Stomach (tissue), 8 donors: ENCODE measurements at regions not wholly inside any gene's neighbourhood (a gene's known extent, or its start where the extent isn't known, plus 50 kb on each side); places are given as distances from the start of the nearest gene placed in this dataset.

Experiments used
- DNase-seq, 2 donors: peaks; one replicate each; pipeline versions ENCODE4 v3.0.0 to v3.0.0-alpha.2; 2013 to 2019
- H3K27ac ChIP-seq, 5 donors: fragments of 200-600 bp in 4 of 5; sonication (generic) in 4 of 5; one replicate each; pipeline ENCODE4 v1.5.1; 2013 to 2019; ENCODE audit warnings: mild to moderate bottlenecking in 1 of 5, moderate library complexity in 1 of 5
- H3K27me3 ChIP-seq, 3 donors: fragments of 200-600 bp; sonication (generic); one replicate each; pipeline ENCODE4 v1.5.1; 2017 to 2019; ENCODE audit warnings: mixed run types in 1 of 3
- H3K36me3 ChIP-seq, 4 donors: fragments of 200-600 bp; sonication (generic); 1 replicate in 3 of 4; 2 replicates in 1 of 4; pipeline ENCODE4 v1.5.1; 2016 to 2019
- H3K4me1 ChIP-seq, 4 donors: fragments of 200-600 bp; sonication (generic); one replicate each; pipeline ENCODE4 v1.5.1; 2016 to 2019
- H3K4me3 ChIP-seq, 4 donors: fragments of 200-600 bp; sonication (generic) in 3 of 4; one replicate each; pipeline ENCODE4 v1.5.1; 2016 to 2019; ENCODE audit warnings: mild to moderate bottlenecking in 1 of 4
- H3K9me3 ChIP-seq, 4 donors: fragments of 200-600 bp; sonication (generic); one replicate each; pipeline ENCODE4 v1.5.1; 2016 to 2019
- EP300 ChIP-seq: sonication (generic); formaldehyde crosslinking; IDR thresholded peaks from one replicate; pipeline ENCODE4 v1.6.1; 2017; ENCODE audit warnings: antibody characterized with exemption
- POLR2A ChIP-seq, 4 donors: fragments of 450-650 bp; IDR thresholded peaks; one replicate each; pipeline ENCODE4 v1.6.1; 2016; ENCODE audit warnings: antibody characterized with exemption in 4 of 4, control low read depth in 2 of 4, mild to moderate bottlenecking in 1 of 4, moderate library complexity in 1 of 4
- POLR2AphosphoS5 ChIP-seq, 3 donors: sonication (generic); formaldehyde crosslinking; IDR thresholded peaks; one replicate each; pipeline ENCODE4 v1.6.1; 2016; ENCODE audit warnings: antibody characterized with exemption in 3 of 3
- WGBS, 5 donors: extraction: QIAGEN DNeasy Blood & Tissue Kit in 3 of 5; methylation state at CpG; one replicate each; pipeline versions ENCODE4 v1.1.5 to v1.1.7; 2013 to 2018; 5-methylcytosine and 5-hydroxymethylcytosine counted together
- intact Hi-C: fragments of 100-400 bp; cut with DNase I; formaldehyde crosslinking; loops from one replicate; pipeline ENCODE4 v1.15.1; 2023; ENCODE audit warnings: low total_unique reads
- TF ChIP-seq, protein P1 (sequence below), 7 experiments: fragments of 450-650 bp in 4 of 7; fragments of 200-600 bp in 3 of 7; sonication (generic) in 3 of 7; IDR thresholded peaks; one replicate each; pipeline ENCODE4 v1.5.1; 2016 to 2019; ENCODE audit warnings: antibody characterized with exemption in 7 of 7, control low read depth in 2 of 7, mild to moderate bottlenecking in 1 of 7
- donor health status: healthy with polysubstance abuse.
- donor health status: Bipolar disorder and iron deficiency.
- donor health status: healthy.

DNA sequence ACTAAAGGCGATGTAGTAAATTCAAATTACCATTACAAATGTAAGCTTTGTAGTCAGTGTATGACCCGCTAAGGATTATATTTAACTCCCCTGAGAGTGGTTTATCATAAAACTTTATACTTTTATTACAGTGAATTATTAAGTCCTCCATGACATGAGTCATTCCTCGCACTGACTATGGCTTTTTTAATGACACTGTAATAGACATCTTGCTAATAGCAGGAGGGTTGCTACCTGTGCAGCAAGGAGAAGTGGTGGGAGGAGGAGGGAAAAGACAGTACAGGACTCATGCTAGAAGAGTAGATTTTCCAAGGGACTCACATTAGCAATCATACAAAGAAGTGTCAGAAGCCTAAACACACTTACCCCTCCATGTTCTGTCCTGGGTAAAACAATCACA lies 556.1 kb downstream of the BCL11A start:
- intact Hi-C loops = no loop called here
- Histone ChIP-seq H3K27me3 (no peaks in the 10 kb centered on the region), H3K36me3 (no peaks in the 10 kb centered on the region), H3K27ac (no peak overlapping the region), H3K4me1 (no peaks in the 10 kb centered on the region), H3K9me3 (no peaks in the 10 kb centered on the region), H3K4me3 (no peak overlapping the region)
- no peak for DNase-seq
- TF ChIP-seq, protein P1, sequence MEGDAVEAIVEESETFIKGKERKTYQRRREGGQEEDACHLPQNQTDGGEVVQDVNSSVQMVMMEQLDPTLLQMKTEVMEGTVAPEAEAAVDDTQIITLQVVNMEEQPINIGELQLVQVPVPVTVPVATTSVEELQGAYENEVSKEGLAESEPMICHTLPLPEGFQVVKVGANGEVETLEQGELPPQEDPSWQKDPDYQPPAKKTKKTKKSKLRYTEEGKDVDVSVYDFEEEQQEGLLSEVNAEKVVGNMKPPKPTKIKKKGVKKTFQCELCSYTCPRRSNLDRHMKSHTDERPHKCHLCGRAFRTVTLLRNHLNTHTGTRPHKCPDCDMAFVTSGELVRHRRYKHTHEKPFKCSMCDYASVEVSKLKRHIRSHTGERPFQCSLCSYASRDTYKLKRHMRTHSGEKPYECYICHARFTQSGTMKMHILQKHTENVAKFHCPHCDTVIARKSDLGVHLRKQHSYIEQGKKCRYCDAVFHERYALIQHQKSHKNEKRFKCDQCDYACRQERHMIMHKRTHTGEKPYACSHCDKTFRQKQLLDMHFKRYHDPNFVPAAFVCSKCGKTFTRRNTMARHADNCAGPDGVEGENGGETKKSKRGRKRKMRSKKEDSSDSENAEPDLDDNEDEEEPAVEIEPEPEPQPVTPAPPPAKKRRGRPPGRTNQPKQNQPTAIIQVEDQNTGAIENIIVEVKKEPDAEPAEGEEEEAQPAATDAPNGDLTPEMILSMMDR (IDR thresholded peaks at IDR 0.05) = no peak
- 84 to 96% (median 91%) methylated on average over 3 of the region's 3 CpGs for WGBS, 5 donors

DNA sequence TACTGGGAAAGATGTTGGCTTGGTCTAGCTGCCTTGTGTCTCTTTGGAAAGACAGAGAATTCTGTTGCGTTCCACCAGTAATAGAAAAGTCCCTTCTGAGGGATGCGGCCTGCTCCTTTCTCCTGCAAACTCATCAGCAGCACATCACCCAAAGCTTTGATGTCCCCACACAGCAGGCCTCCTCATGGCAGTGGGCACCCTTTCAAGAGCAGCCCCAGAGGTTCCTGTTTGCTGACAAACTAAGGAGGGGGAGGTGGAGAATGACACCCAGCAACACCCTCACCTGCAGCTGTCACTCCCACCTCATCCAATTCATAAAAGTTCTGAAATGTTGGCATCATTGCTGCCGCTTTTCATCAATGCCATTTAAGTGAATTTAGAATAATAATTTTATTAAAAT lies 556.6 kb downstream of the BCL11A start:
- Histone ChIP-seq H3K27ac (no peak overlapping the region), H3K27me3 (no peaks in the 10 kb centered on the region), H3K4me1 (no peaks in the 10 kb centered on the region), H3K4me3 (no peak overlapping the region), H3K9me3 (no peaks in the 10 kb centered on the region), H3K36me3 (no peaks in the 10 kb centered on the region)
- WGBS, 5 donors = 62 to 94% (median 69%) methylated on average over 3 of the region's 3 CpGs
- intact Hi-C loops = no loop called here
- TF ChIP-seq POLR2AphosphoS5 (IDR thresholded peaks at IDR 0.05) (no peak), EP300 (no peak), POLR2A (IDR thresholded peaks at IDR 0.05) (no peak)
- TF ChIP-seq, protein P1 (IDR thresholded peaks at IDR 0.05) = no peak
- no peak for DNase-seq

DNA sequence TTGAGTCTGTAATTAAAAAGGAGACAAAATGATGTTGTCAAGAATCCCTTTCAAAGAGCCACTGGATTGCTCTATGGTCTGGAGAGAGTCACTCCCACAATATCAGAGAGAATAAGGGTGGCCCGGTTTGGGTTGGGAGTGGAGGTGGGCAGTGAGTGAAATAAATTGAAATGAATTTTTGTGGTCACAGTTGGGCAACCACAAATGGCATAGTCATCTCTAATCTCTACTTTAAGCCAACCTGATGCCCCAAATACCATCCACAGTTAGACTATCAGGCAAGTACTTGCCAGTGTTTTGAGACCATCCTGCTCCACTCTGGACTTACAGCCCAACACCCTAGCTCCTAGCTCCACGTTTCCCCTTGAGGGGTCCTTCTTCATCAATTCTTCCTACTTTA lies 559.7 kb downstream of the BCL11A start:
- Histone ChIP-seq H3K4me3 (no peak overlapping the region), H3K36me3 (no peaks in the 10 kb centered on the region), H3K9me3 (no peaks in the 10 kb centered on the region), H3K27ac (no peak overlapping the region), H3K4me1 (no peaks in the 10 kb centered on the region), H3K27me3 (no peaks in the 10 kb centered on the region)
- intact Hi-C loops = no loop called here
- WGBS, 5 donors = 65 to 81% (median 74%) methylated on average over 2 of the region's 2 CpGs
- no peak for DNase-seq
- TF ChIP-seq POLR2AphosphoS5 (IDR thresholded peaks at IDR 0.05) (no peak), EP300 (no peak), POLR2A (IDR thresholded peaks at IDR 0.05) (no peak)
- TF ChIP-seq, protein P1 (IDR thresholded peaks at IDR 0.05) = no peak

DNA sequence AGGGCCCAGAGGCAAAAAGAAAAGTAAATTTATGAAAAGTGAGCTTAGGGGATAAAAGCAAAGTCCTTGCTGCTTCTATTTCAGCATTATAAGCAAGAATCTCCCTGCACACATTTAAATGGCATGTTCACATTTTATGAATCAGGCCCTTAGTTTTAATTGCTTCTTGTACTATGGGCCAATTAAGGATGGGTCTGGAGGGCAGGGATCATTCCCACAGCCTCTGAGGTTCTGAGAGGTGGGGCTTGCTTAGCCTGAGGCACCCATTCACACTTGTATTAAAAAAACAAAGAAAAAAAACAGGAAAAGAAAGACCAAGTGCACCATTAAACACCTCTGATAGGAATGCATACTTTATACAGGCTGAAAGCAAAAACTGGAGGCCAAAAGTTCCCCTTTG lies 565.1 kb downstream of the BCL11A start:
- TF ChIP-seq POLR2AphosphoS5 (IDR thresholded peaks at IDR 0.05) = no peak
- TF ChIP-seq POLR2A (IDR thresholded peaks at IDR 0.05) = no peak
- TF ChIP-seq EP300 = no peak
- TF ChIP-seq, protein P1 (IDR thresholded peaks at IDR 0.05) = no peak
- Histone ChIP-seq H3K27ac (no peak overlapping the region), H3K27me3 (no peaks in the 10 kb centered on the region), H3K4me1 (no peaks in the 10 kb centered on the region), H3K36me3 (no peaks in the 10 kb centered on the region), H3K9me3 (no peaks in the 10 kb centered on the region), H3K4me3 (no peak overlapping the region)
- intact Hi-C loops = no loop called here
- no peak for DNase-seq

DNA sequence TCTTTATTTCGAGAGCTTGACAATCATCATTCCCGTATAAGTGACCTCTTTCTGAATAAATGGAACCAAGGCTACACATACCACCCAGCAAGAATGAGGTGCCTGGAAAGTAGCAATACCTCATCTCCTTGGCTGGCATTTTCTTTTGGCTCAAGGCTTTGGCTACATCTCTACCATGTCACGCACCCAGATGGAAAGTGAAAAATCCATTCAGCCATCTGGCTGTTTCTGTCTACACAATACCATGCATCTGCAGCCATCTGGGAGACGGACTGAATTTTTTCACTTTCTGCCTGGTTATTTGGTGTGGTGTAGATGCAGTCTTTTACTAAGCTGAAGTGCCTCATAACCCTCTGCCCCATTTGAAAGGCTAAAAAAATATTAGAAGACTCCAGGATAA lies 566.9 kb downstream of the BCL11A start:
- no peaks in the 10 kb centered on the region for H3K27me3 ChIP-seq
- no peak for TF ChIP-seq POLR2A (IDR thresholded peaks at IDR 0.05)
- no peak for TF ChIP-seq POLR2AphosphoS5 (IDR thresholded peaks at IDR 0.05)
- no peak for TF ChIP-seq EP300
- TF ChIP-seq, protein P1 (IDR thresholded peaks at IDR 0.05) = no peak
- H3K9me3 ChIP-seq = no peaks in the 10 kb centered on the region
- H3K4me1 ChIP-seq = no peaks in the 10 kb centered on the region
- H3K36me3 ChIP-seq = no peaks in the 10 kb centered on the region
- no peak for DNase-seq
- intact Hi-C loops = no loop called here
- H3K27ac ChIP-seq = no peak overlapping the region
- no peak overlapping the region for H3K4me3 ChIP-seq
- WGBS, 5 donors = 77 to 96% (median 90%) methylated on average over 4 of the region's 4 CpGs
